H54 (cell line): ENCODE measurements at regions not wholly inside any gene's neighbourhood (a gene's known extent, or its start where the extent isn't known, plus 50 kb on each side); places are given as distances from the start of the nearest gene placed in this dataset.

Experiments
- DNase-seq: peaks from one replicate; pipeline ENCODE4 v3.0.0; 2011; ENCODE audit warnings: low spot score, mixed read lengths; ENCODE audit not compliant: insufficient read length
- FAIRE-seq: peaks from 3 replicates; lab custom pipeline; 2011; peaks lifted over from hg19 to GRCh38; lab: Jason Lieb, UNC
- POLR2A ChIP-seq: IDR thresholded peaks from 2 replicates; pipeline ENCODE4 v1.6.1; 2011; ENCODE audit warnings: low read depth, mild to moderate bottlenecking, low read length

DNA sequence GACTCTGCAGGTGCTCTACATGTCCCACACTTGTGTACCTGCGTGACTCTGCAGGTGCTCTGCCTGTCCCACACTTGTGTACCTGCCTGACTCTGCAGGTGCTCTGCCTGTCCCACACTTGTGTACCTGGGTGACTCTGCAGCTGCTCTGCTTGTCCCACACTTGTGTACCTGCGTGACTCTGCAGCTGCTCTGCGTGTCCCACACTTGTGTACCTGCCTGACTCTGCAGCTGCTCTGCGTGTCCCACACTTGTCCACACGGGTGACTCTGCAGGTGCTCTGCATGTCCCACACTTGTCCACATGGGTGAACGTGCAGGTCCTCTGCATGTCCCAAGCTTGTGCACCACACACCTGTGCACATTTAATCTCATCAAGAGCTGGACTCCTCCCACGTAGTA, 576.7 kb upstream of the SALL3 start:
- DNase-seq: no peak
- TF ChIP-seq POLR2A: no peak
- no peak for FAIRE-seq

DNA sequence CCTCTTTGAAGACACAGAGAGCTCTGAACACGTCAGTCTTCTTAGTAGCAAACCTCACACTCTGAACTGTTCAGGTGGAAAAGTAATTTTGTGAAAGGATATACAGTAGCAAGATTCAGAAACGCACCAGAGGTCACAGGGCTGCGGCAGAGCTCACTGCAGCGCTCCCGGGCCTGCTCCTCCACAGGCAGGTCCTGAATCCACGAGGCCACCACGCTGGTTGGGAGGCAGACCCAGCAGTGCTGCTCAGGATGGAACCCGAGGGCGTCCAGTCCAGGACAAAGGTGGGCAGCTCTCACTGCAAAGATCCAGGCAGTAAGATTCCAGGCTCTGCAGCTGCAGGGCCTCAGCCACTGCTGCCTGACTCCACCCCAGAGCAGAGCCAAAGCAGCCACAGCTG, 576.2 kb upstream of the SALL3 start:
- DNase-seq (no peak), FAIRE-seq (no peak)
- TF ChIP-seq POLR2A: no peak

DNA sequence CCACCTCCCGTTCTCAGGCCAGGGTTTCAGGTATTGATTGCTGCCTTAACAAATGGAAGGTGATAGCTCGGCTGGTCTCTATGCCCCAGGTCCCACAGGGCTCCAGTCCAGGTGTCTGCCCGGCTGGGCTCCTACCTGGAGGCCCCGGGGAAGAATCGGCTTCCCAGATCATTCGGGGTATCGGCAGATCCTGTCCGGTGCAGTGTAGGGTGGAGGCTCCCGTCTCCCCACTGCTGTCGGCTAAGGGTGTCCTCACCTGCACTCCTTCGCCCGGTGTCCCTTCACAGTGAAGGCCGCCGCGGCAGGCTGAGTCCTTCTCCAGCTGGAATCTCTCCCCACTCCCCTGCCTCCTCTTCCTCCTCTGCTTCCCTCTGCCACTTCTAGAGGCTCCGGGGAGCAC, 573.9 kb upstream of the SALL3 start:
- no peak for TF ChIP-seq POLR2A
- no peak for DNase-seq
- no peak for FAIRE-seq

DNA sequence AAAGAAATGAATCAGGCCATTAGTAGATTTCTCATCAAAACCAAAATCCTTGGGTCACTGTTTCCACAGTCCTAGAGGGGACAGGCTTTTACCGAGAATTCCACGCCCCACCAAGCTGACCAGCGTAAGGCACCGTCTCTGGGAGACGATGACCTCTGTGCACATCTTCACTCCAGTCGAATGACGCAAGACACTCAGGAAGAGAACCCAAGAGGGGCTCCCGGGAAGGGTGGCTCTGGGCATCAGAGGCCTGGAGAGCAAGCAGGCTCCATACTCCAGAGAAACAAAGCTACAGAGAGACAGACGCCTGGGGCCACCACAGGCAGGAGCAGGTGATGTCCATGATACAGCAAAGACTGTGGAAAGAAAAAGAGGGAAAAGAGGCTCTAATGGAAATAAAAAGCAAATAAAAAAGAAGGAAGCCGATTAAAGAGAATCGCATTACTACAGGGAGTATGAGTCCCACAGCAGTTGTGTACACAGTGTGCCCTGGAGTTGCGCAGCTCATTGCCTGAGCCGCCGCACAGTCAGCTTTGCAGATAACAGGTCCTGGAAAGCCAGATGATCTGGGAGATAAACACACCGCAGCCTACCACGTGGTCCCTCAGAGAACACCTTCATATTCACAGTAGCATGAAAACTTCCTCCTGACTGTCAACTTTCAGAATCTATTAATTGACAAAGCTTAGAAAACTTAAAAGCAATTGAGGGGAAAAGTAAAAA, 572.7 kb upstream of the SALL3 start:
- FAIRE-seq (no peak), DNase-seq (no peak)
- no peak for TF ChIP-seq POLR2A

DNA sequence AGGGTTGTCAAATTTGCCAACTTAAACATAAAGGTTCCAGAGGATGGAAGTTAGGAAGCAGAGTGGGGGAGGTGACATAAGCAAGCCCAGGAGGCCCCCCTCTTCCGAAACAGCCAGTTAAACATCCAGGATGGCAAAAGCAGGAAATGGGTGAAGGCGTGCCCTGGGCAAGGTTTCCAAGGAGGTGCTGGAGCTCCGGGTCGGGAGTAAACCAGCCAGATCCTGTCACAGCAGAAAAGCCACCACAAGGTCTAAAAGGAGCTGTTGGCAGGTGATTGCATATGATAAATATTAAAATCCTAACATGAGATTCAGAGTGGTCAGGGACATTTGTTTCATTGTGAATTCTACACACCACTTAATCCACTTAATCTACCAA, 572.2 kb upstream of the SALL3 start:
- DNase-seq: no peak
- FAIRE-seq: no peak
- TF ChIP-seq POLR2A: no peak

DNA sequence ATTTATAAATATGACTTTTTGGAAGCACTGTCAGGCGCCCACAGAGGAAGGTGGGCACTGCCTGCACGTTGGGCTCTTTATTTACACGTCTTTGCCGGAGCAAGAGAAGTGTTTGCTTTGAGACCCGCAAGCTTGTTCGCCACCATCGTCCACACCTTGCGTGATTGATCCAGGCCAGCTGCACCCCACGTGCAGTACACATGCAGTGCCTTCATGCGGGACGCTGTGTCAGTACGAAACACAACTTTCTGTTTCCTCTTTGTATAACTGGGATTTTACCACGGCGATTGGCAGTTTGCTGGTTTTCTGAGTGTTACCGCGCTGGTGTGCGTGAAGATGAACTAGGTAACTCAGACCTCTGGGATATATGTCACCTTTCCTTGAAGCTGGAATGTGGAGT, 571.0 kb upstream of the SALL3 start:
- FAIRE-seq (no peak), DNase-seq (no peak)
- TF ChIP-seq POLR2A: no peak

DNA sequence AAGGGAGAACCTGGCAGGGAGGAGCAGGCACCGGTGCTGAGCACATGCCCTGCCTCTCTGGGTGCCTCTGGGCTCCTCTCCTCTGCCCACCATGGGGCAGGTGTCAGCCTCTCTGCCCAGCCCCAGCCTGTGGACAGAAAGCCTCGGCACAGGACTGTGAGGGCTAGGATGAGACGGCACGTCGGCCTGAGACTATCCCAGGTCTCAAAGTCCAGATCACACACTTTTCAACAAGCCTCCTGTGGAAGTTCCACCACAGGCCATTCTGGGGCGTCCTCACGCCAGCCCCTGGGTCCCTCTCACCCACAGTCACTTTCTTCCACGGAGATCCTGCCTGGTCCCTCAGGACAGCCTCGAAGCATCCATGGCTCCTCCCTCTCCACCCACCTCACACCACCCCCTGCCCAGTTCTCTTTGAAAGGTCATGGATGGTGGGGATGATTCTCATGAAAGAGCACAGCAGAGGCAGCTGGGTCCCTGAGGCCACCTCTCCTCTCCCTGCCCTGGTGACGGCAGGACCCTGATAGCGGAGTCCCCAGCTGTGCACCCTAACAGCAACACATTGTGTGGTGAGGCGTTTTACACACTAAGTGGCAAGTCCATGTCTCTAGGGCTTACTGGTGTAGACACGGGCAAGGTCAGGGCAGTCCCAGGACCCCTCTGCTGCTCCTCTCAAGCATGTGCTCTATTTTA, 569.4 kb upstream of the SALL3 start:
- FAIRE-seq (no peak), DNase-seq (no peak)
- no peak for TF ChIP-seq POLR2A

DNA sequence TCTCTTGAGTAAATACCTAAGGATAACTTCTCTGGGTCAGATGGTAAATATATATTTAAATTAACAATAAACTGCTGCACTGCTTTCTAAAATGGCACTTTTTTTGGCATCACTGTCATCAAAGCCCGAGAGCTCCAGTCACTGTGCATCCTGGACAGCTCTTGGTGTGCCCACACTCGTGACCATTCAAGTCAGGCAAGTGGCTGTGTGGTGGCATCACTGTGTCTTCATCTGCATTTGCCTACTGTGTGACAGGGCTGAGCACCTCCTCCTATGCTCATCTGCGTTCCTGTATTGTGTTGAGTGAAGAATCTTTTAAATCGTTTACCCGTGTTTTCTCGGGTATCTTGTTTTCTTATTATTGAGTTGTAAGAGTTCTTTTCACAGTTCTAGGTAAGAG, 568.1 kb upstream of the SALL3 start:
- FAIRE-seq (no peak), DNase-seq (no peak)
- TF ChIP-seq POLR2A: no peak

DNA sequence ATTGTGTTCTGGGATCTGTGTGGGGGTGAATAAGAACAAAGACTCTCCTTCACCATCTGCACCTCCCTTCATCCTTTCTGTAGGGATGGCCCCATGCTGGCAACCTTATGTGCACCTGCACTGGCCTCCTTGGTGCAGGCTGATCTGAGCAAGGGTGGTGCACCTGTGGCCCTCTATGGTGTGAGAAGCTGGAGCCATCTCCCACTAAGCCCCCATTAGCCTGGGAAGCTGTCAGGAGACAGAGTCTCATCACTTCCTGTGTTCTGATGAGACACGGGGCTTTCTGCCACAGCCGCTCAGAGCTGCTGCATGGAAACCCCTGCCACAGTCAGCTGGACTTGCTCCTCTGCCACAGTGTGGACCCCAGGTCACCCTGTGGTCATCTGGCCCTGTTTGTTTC, 565.3 kb upstream of the SALL3 start:
- no peak for TF ChIP-seq POLR2A
- no peak for FAIRE-seq
- DNase-seq: no peak

DNA sequence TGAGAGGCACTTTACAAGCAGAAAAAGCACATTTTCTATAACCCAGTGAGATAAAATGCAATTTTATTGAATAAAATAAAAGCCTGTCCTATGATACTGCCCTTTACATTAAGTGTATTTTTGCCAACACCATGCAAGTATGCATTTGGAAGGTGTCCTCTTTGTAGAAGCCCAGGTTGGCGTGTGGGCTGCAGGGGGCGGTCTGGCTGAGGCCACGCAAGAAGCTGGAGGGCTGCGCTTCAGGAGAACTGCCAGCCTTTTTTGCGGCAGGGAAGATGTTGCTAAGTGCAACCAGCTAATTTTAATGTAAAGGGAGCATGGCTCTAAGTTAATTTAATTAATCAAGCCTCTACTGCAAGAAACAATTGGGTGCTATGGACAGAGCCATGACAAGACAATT, 562.8 kb upstream of the SALL3 start:
- FAIRE-seq (no peak), DNase-seq (no peak)
- TF ChIP-seq POLR2A: no peak

DNA sequence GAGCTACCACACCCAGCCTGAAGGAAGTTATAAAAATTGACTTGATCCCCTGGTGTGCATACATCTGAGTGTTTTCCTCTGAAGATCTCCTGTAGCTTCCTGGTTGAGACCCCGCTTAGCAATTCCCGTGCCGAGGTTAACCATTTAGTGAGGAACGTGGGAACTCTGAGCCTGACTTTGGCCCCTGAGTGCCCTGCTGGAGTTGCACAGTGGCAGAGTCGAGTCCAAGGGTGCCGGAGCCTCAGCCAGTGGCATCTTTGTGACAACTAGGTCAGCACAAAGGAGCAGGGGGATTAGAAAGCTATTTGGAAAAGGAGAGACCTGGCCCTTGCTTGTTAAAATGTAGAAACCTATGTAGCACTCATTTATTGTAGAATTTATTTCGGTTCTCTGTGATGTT, 561.2 kb upstream of the SALL3 start:
- no peak for TF ChIP-seq POLR2A
- no peak for FAIRE-seq
- DNase-seq: no peak

DNA sequence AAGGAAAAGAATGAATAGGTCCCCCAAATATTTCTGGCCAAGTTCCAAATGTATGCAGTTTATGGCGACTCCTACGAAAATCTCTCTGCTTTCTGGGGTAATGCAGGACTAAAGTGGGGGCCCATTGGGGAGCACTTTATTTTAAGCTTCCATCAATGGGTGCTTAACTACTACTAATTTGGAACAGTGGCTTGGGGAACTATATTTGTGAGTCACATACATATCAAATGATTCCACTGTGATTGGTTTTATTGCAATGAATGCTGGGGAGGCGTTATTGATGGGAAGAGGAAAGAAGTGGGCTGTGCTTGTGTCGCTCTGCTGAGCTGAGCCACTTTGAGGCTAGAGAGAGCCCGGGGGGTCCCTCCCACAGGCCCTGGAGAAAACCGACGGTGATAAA, 560.4 kb upstream of the SALL3 start:
- DNase-seq (no peak), FAIRE-seq (no peak)
- no peak for TF ChIP-seq POLR2A

DNA sequence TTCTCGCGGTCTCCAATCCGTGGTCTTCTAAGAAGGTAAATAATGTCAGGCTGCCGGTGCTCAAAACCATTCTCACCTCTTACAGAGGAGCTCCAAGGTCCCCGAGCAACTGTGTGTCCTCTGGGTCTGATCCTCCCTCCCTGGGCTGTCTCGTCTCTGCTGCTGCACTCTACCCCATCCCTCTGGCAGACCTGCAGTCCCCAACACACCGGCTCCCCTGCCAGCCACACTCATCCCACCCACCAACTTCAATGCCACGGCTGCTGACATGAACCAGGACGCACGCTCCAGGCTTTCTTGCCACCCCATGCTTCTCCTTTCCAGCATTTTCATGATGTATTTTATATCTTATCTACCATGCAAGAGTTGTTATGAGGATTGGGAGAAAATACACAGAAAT, 559.5 kb upstream of the SALL3 start:
- no peak for TF ChIP-seq POLR2A
- no peak for DNase-seq
- FAIRE-seq: no peak

DNA sequence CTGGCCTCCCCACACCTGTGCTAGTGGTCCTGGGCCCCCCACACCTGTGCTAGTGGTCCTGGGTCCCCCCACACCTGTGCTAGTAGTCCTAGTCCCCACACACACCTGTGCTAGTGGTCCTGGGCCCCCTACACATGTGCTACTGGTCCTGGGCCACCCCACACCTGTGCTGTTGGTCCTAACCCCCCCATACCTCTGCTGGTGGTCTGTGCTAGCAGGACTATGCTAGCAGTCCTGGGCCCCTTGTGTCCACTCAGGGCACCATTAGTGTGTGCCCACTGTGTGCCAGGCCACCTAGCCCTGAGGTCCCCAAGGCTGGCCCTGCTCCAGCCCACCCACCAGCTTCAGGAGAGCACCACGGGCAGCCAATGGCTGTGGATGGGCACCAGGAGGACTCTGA, 558.2 kb upstream of the SALL3 start:
- TF ChIP-seq POLR2A: no peak
- FAIRE-seq (no peak), DNase-seq (no peak)

DNA sequence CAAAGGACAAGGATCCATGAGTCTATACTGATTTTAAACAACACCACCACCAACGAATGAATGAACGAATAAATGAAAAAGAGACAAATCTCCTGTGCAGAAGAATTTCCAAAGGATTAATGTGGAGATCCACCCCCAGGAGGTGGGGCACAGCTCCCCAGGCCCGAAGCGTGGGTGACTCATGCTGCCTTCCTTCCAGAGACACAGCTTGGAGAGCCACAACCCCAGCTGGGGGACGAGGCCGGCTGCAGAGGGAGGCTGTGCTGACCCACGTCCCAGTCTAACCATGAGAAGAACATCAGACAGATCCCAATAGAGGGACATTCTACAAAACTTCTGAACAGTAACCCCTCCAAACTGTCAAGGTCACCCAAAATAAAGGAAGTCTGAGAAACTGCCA, 557.3 kb upstream of the SALL3 start:
- no peak for FAIRE-seq
- TF ChIP-seq POLR2A: no peak
- no peak for DNase-seq
